Activated CD4-positive, CD25-positive, alpha-beta regulatory T cell treated with anti-CD3 and anti-CD28 coated beads, Interleukin-2, amount 50 U/mL, for 24 hours (primary cell): ENCODE measurements at regions not wholly inside any gene's neighbourhood (a gene's known extent, or its start where the extent isn't known, plus 50 kb on each side); places are given as distances from the start of the nearest gene placed in this dataset.

ENCODE experiments used
- ATAC-seq, 2 donors: fragments of 150-1000 bp; cut with Tn5 transposase; one replicate each; pipeline ENCODE4 v1.10.0; 2021; ENCODE audit warnings: mild to moderate bottlenecking in 1 of 2, moderate library complexity in 1 of 2

GRCh38 chr3:68045976-68046375 is 391.6 kb upstream of the SUCLG2 start:
- no peak for ATAC-seq

GRCh38 chr3:68033867-68034266 is 379.5 kb upstream of the SUCLG2 start:
- no peak for ATAC-seq

- no peak for ATAC-seq
Observed at GRCh38 chr3:68032209-68032608, 377.8 kb upstream of the SUCLG2 start.

- no peak for ATAC-seq
Observed at GRCh38 chr3:68025189-68025588, 370.8 kb upstream of the SUCLG2 start.

GRCh38 chr3:68019876-68020275 is 365.5 kb upstream of the SUCLG2 start:
- no peak for ATAC-seq

GRCh38 chr3:68018275-68018674 is 363.9 kb upstream of the SUCLG2 start:
- no peak for ATAC-seq

GRCh38 chr3:68017069-68017468 is 362.7 kb upstream of the SUCLG2 start:
- no peak for ATAC-seq

- ATAC-seq: no peak
Observed at GRCh38 chr3:68009900-68010299, 355.5 kb upstream of the SUCLG2 start.

GRCh38 chr3:68007621-68008226 is 353.3 kb upstream of the SUCLG2 start:
- peak; percentile 48 to 67 for ATAC-seq

GRCh38 chr3:68006646-68007045 is 352.2 kb upstream of the SUCLG2 start:
- ATAC-seq: no peak

GRCh38 chr3:68004091-68004490 is 349.7 kb upstream of the SUCLG2 start:
- ATAC-seq: no peak

GRCh38 chr3:67998281-67998680 is 343.9 kb upstream of the SUCLG2 start:
- no peak for ATAC-seq

- ATAC-seq: no peak
Observed at GRCh38 chr3:67995206-67995605, 340.8 kb upstream of the SUCLG2 start.

GRCh38 chr3:67986706-67987105 is 332.3 kb upstream of the SUCLG2 start:
- ATAC-seq: no peak

- ATAC-seq: no peak
Observed at GRCh38 chr3:67983166-67983565, 328.8 kb upstream of the SUCLG2 start.

- no peak for ATAC-seq
Observed at GRCh38 chr3:67981077-67981476, 326.7 kb upstream of the SUCLG2 start.

- ATAC-seq: no peak
Observed at GRCh38 chr3:67979342-67979741, 324.9 kb upstream of the SUCLG2 start.

- ATAC-seq: no peak
Observed at GRCh38 chr3:67977762-67978161, 323.4 kb upstream of the SUCLG2 start.

GRCh38 chr3:67976663-67977062 is 322.3 kb upstream of the SUCLG2 start:
- ATAC-seq: no peak

GRCh38 chr3:67964596-67964995 is 310.2 kb upstream of the SUCLG2 start:
- ATAC-seq: no peak

- ATAC-seq: no peak
Observed at GRCh38 chr3:67957268-67957667, 302.9 kb upstream of the SUCLG2 start.

- peak; percentile 28 to 41 for ATAC-seq
Observed at GRCh38 chr3:67947808-67948508, 293.5 kb upstream of the SUCLG2 start.

GRCh38 chr3:67946436-67946835 is 292.0 kb upstream of the SUCLG2 start:
- ATAC-seq: no peak

GRCh38 chr3:67943546-67943945 is 289.1 kb upstream of the SUCLG2 start:
- ATAC-seq: no peak
